ENCODE measurements at regions not wholly inside any gene's neighbourhood (a gene's known extent, or its start where the extent isn't known, plus 50 kb on each side); places are given as distances from the start of the nearest gene placed in this dataset.

GRCh38 chr5:158431369-158432029 is 572.6 kb upstream of the CLINT1 start:
- no peak for ATAC-seq
- Histone ChIP-seq H3K27me3 (ENCODE audit: control insufficient read depth in 1 of 2, insufficient read depth in 2 of 2, low read length in 2 of 2) (no peaks in the 10 kb centered on the region), H2AFZ (ENCODE audit: low read length) (no peak overlapping the region), H3K36me3 (replicated peaks in 1 of 2; ENCODE audit: control insufficient read depth in 1 of 2, insufficient read depth in 2 of 2, low read length in 2 of 2) (no peaks in the 10 kb centered on the region), H3K9me3 (ENCODE audit: low read length) (peaks cover 26% of the 10 kb centered on the region), H3K27ac (ENCODE audit: extremely low read length, insufficient read depth, low read length) (no peak overlapping the region), H3K4me1 (ENCODE audit: insufficient read depth, low read length) (peaks cover 7% of the 10 kb centered on the region; the same call in 1 of the 2 replicates), H3K79me2 (ENCODE audit: insufficient read depth, low read length) (no peaks in the 10 kb centered on the region), H3K4me2 (ENCODE audit: low read depth, low read length) (no peak overlapping the region), H4K20me1 (ENCODE audit: insufficient read depth, low read length) (no peaks in the 10 kb centered on the region), H3K4me3 (replicated peaks in 1 of 3; ENCODE audit: insufficient read depth in 1 of 3, low read depth in 2 of 3, low read length in 3 of 3) (no peak overlapping the region), H3K9ac (ENCODE audit: insufficient read depth, low read depth, low read length) (no peak overlapping the region)
- intact Hi-C loops (cut with micrococcal nuclease; ENCODE audit: unreplicated experiment) = no loop called here
- DNase-seq (ENCODE audit: low spot score) = no peak
- no peak for TF ChIP-seq HNRNPL (IDR thresholded peaks at IDR 0.05; ENCODE audit: low read depth, low read length)
- TF ChIP-seq JUN (CRISPR knock-in tag; IDR thresholded peaks at IDR 0.05) = no peak
- TF ChIP-seq FOSL1 (CRISPR knock-in tag; IDR thresholded peaks at IDR 0.05; ENCODE audit: borderline replicate concordance) = no peak
- TF ChIP-seq RBAK (CRISPR knock-in tag; IDR thresholded peaks at IDR 0.05) = no peak
- TF ChIP-seq ZNF563 (CRISPR knock-in tag; IDR thresholded peaks at IDR 0.05) = no peak
- TF ChIP-seq ZNF207 (IDR thresholded peaks at IDR 0.05; ENCODE audit: borderline replicate concordance) = no peak
- TF ChIP-seq ZBTB42 (CRISPR knock-in tag; IDR thresholded peaks at IDR 0.05) = no peak
- TF ChIP-seq NR2C2 (CRISPR knock-in tag; IDR thresholded peaks at IDR 0.05; ENCODE audit: borderline replicate concordance) = no peak
- no peak for TF ChIP-seq FOSL2 (CRISPR knock-in tag; IDR thresholded peaks at IDR 0.05)
- no peak for TF ChIP-seq NBN (conservative IDR thresholded peaks at IDR 0.05)
- no peak for TF ChIP-seq CREM (IDR thresholded peaks at IDR 0.05)
- no peak for TF ChIP-seq CREM (CRISPR knock-in tag; IDR thresholded peaks at IDR 0.05)
- TF ChIP-seq GLMP (CRISPR knock-in tag; IDR thresholded peaks at IDR 0.05; ENCODE audit: borderline replicate concordance) = no peak
- TF ChIP-seq ZNF556 (CRISPR knock-in tag; IDR thresholded peaks at IDR 0.05; ENCODE audit: borderline replicate concordance) = no peak
- TF ChIP-seq ZNF784 (CRISPR knock-in tag; IDR thresholded peaks at IDR 0.05; ENCODE audit: borderline replicate concordance) = no peak
- 14% methylated on average over 1 of the region's 1 CpG for WGBS (ENCODE audit: low lambda C conversion rate)
- ChIA-PET POLR2A (no interaction called here), CTCF (ENCODE audit: low intra/inter-chr PET ratio, low total read pairs) (no interaction called here)
- no peak for FAIRE-seq
- BruUV-seq (replicated peaks) = no TSS peak
- in situ Hi-C loops (cut with HindIII; ENCODE audit: extremely low pct_ligation_motif_present, low pct_unique_long_range_greater_than_20kb) = no loop called here
